Suprapubic skin (tissue), 4 donors: ENCODE measurements at regions not wholly inside any gene's neighbourhood (a gene's known extent, or its start where the extent isn't known, plus 50 kb on each side); places are given as distances from the start of the nearest gene placed in this dataset.
A peak's percentile ranks its signal among the peaks of the same experiment; 100 is the strongest.

ENCODE experiments used
- DNase-seq, 2 donors: peaks; one replicate each; pipeline ENCODE4 v3.0.0-alpha.2; 2019; ENCODE audit warnings: low spot score in 2 of 2
- H3K27ac ChIP-seq: fragments of 200-600 bp; sonication (generic); one replicate; pipeline ENCODE4 v1.5.1; 2019
- H3K27me3 ChIP-seq: fragments of 200-600 bp; sonication (generic); one replicate; pipeline ENCODE4 v1.5.1; 2019
- H3K36me3 ChIP-seq: fragments of 200-600 bp; sonication (generic); one replicate; pipeline ENCODE4 v1.5.1; 2019
- H3K4me1 ChIP-seq: fragments of 200-600 bp; sonication (generic); one replicate; pipeline ENCODE4 v1.5.1; 2019
- H3K4me3 ChIP-seq: fragments of 200-600 bp; sonication (generic); one replicate; pipeline ENCODE4 v1.5.1; 2019; ENCODE audit warnings: mild to moderate bottlenecking
- H3K9me3 ChIP-seq: fragments of 200-600 bp; sonication (generic); one replicate; pipeline ENCODE4 v1.5.1; 2019
- EP300 ChIP-seq: sonication (generic); formaldehyde crosslinking; IDR thresholded peaks from one replicate; pipeline ENCODE4 v1.6.1; 2017; ENCODE audit warnings: antibody characterized with exemption
- POLR2A ChIP-seq, 2 donors: fragments of 450-650 bp; IDR thresholded peaks; one replicate each; pipeline ENCODE4 v1.6.1; 2017; ENCODE audit warnings: antibody characterized with exemption in 2 of 2, mild to moderate bottlenecking in 2 of 2, moderate library complexity in 2 of 2
- POLR2AphosphoS5 ChIP-seq, 3 donors: sonication (generic); formaldehyde crosslinking; IDR thresholded peaks; one replicate each; pipeline ENCODE4 v1.6.1; 2017; ENCODE audit warnings: antibody characterized with exemption in 3 of 3
- WGBS: methylation state at CpG from one replicate; pipeline ENCODE4 v1.1.5; 2018; 5-methylcytosine and 5-hydroxymethylcytosine counted together
- TF ChIP-seq, protein P1 (sequence below), 2 donors: fragments of 200-600 bp in 1 of 2; fragments of 450-650 bp in 1 of 2; sonication (generic) in 1 of 2; IDR thresholded peaks; one replicate each; pipeline ENCODE4 v1.5.1; 2016 to 2019; ENCODE audit warnings: antibody characterized with exemption in 2 of 2, mild to moderate bottlenecking in 1 of 2, moderate library complexity in 1 of 2

DNA sequence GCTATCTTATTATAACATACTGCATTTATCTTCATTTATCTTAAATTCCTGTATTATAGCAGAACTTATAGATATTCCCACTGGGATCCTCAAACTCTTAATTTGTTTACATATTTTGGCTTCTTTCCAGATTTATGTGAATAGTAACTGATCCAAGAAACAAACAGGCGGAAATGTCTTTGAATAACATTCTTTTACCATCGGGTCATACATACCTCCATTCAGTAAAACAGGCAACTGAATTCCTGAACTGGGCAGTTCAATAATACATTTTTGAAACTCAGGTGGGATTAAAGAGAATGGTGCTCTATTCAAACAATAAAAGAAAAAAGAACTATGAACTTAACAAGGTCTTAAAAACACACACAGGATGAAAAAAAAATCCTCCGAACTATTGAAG is 337.4 kb downstream of the CRPPA start:
- WGBS = 33% methylated on average over 3 of the region's 3 CpGs
- H3K4me1 ChIP-seq = no peaks in the 10 kb centered on the region
- H3K4me3 ChIP-seq = no peak overlapping the region
- no peaks in the 10 kb centered on the region for H3K9me3 ChIP-seq
- H3K36me3 ChIP-seq = no peaks in the 10 kb centered on the region
- H3K27ac ChIP-seq = no peak overlapping the region
- no peak for DNase-seq
- no peak for TF ChIP-seq POLR2A (IDR thresholded peaks at IDR 0.05)
- TF ChIP-seq EP300 = no peak
- TF ChIP-seq, protein P1, sequence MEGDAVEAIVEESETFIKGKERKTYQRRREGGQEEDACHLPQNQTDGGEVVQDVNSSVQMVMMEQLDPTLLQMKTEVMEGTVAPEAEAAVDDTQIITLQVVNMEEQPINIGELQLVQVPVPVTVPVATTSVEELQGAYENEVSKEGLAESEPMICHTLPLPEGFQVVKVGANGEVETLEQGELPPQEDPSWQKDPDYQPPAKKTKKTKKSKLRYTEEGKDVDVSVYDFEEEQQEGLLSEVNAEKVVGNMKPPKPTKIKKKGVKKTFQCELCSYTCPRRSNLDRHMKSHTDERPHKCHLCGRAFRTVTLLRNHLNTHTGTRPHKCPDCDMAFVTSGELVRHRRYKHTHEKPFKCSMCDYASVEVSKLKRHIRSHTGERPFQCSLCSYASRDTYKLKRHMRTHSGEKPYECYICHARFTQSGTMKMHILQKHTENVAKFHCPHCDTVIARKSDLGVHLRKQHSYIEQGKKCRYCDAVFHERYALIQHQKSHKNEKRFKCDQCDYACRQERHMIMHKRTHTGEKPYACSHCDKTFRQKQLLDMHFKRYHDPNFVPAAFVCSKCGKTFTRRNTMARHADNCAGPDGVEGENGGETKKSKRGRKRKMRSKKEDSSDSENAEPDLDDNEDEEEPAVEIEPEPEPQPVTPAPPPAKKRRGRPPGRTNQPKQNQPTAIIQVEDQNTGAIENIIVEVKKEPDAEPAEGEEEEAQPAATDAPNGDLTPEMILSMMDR (IDR thresholded peaks at IDR 0.05) = no peak
- TF ChIP-seq POLR2AphosphoS5 (IDR thresholded peaks at IDR 0.05) = no peak
- no peaks in the 10 kb centered on the region for H3K27me3 ChIP-seq

GRCh38 chr7:16080131-16080530 is 341.2 kb downstream of the CRPPA start:
- Histone ChIP-seq H3K9me3 (no peaks in the 10 kb centered on the region), H3K4me3 (no peak overlapping the region), H3K36me3 (no peaks in the 10 kb centered on the region)

DNA sequence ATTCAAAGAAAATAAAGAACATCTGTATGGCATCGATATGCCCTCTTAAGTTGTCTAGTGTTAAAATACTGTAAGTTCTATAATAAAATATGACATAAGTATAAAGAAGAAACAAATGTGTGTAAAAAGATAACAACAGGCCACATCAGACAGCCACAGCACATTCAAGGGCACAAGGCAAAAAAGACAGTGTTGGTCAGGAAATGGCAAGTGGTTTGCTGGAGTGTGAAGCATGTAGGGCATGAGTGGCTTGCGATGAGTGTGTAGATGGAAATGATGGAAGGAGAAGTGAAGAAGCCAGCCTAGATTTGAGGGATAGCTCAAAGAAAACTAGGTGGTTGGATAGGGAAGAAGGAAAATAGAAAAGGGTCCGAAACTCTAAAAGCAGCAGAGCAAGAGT is 341.6 kb downstream of the CRPPA start:
- DNase-seq = no peak
- TF ChIP-seq POLR2AphosphoS5 (IDR thresholded peaks at IDR 0.05) (no peak), EP300 (no peak), POLR2A (IDR thresholded peaks at IDR 0.05) (no peak)
- TF ChIP-seq, protein P1 (IDR thresholded peaks at IDR 0.05) = no peak
- no peaks in the 10 kb centered on the region for H3K4me1 ChIP-seq
- no peak overlapping the region for H3K27ac ChIP-seq
- WGBS = 91% methylated on average over 3 of the region's 3 CpGs
- no peaks in the 10 kb centered on the region for H3K36me3 ChIP-seq
- H3K9me3 ChIP-seq = no peaks in the 10 kb centered on the region
- no peak overlapping the region for H3K4me3 ChIP-seq
- no peaks in the 10 kb centered on the region for H3K27me3 ChIP-seq

More at GRCh38 chr7:16080131-16080530, 341.2 kb downstream of the CRPPA start:
- Histone ChIP-seq H3K4me1 (no peaks in the 10 kb centered on the region), H3K27ac (no peak overlapping the region), H3K27me3 (no peaks in the 10 kb centered on the region)
- 75% methylated on average over 2 of the region's 2 CpGs for WGBS
- TF ChIP-seq POLR2AphosphoS5 (IDR thresholded peaks at IDR 0.05) (no peak), POLR2A (IDR thresholded peaks at IDR 0.05) (no peak), EP300 (no peak)
- TF ChIP-seq, protein P1 (IDR thresholded peaks at IDR 0.05) = no peak
- no peak for DNase-seq

GRCh38 chr7:16078076-16078952 is 343.0 kb downstream of the CRPPA start:
- TF ChIP-seq POLR2A (IDR thresholded peaks at IDR 0.05) = no peak
- TF ChIP-seq, protein P1 (IDR thresholded peaks at IDR 0.05) = peak; percentile 13 to 43
- Histone ChIP-seq H3K9me3 (no peaks in the 10 kb centered on the region), H3K27me3 (no peaks in the 10 kb centered on the region), H3K27ac (no peak overlapping the region), H3K4me1 (no peaks in the 10 kb centered on the region), H3K4me3 (no peak overlapping the region), H3K36me3 (no peaks in the 10 kb centered on the region)
- DNase-seq = no peak
- WGBS = 22% methylated on average over 3 of the region's 3 CpGs

GRCh38 chr7:16071246-16071857 is 350.0 kb downstream of the CRPPA start:
- no peak for TF ChIP-seq POLR2AphosphoS5 (IDR thresholded peaks at IDR 0.05)
- TF ChIP-seq, protein P1 (IDR thresholded peaks at IDR 0.05) = peak; percentile 58 to 87
- no peak overlapping the region for H3K27ac ChIP-seq
- H3K4me1 ChIP-seq = peaks cover 14% of the 10 kb centered on the region
- no peaks in the 10 kb centered on the region for H3K36me3 ChIP-seq
- DNase-seq = no peak
- H3K9me3 ChIP-seq = no peaks in the 10 kb centered on the region
- H3K4me3 ChIP-seq = no peak overlapping the region
- whole genome bisulfite sequencing = 21% methylated on average over 6 of the region's 6 CpGs
- H3K27me3 ChIP-seq = no peaks in the 10 kb centered on the region
